A549 (cell line): ENCODE measurements at regions not wholly inside any gene's neighbourhood (a gene's known extent, or its start where the extent isn't known, plus 50 kb on each side); places are given as distances from the start of the nearest gene placed in this dataset.
A peak's percentile ranks its signal among the peaks of the same experiment; 100 is the strongest.

ENCODE experiments used
- ATAC-seq, 2 experiments: fragments of 200-7000 bp in 1 of 2; fragments of >200 bp in 1 of 2; cut with Nextera tagmentation in 1 of 2; cut with Tn5 transposase in 1 of 2; 3 replicates each; pipeline versions ENCODE4 v1.8.0 to v1.9.1; 2018 to 2020; ENCODE audit warnings: mild to moderate bottlenecking in 1 of 2, moderate library complexity in 1 of 2
- CTCF ChIA-PET: fragments of 300-600 bp; sonication (Branson Sonifier 250); formaldehyde crosslinking; extraction: SDS; loops from one replicate; lab custom pipeline; 2021; ENCODE audit warnings: antibody characterized with exemption, inconsistent platforms; lab: Yijun Ruan, JAX
- POLR2A ChIA-PET: fragments of 350-600 bp; formaldehyde crosslinking; extraction: SDS; loops from one replicate; lab custom pipeline; 2021; ENCODE audit warnings: antibody characterized with exemption, inconsistent platforms; lab: Yijun Ruan, JAX
- DNase-seq, 2 experiments: peaks; one replicate each; pipeline versions ENCODE4 v3.0.0 to v3.0.0-alpha.2; 2011 to 2016; ENCODE audit warnings: low read depth in 1 of 2, low spot score in 1 of 2
- FAIRE-seq: peaks from 2 replicates; lab custom pipeline; 2011; peaks lifted over from hg19 to GRCh38; lab: Jason Lieb, UNC
- H3K27ac ChIP-seq, 2 experiments: fragments of >200 bp; sonication (Bioruptor Twin); formaldehyde crosslinking; 3 replicates each; pipeline ENCODE4 v1.5.1; 2016 to 2017
- H3K4me1 ChIP-seq: fragments of >200 bp; sonication (Bioruptor Twin); formaldehyde crosslinking; 3 replicates; pipeline ENCODE4 v1.6.1; 2016
- H3K4me2 ChIP-seq: fragments of >200 bp; sonication (Bioruptor Twin); formaldehyde crosslinking; 3 replicates; pipeline ENCODE4 v1.6.1; 2016
- H3K4me3 ChIP-seq: fragments of >200 bp; sonication (Bioruptor Twin); formaldehyde crosslinking; 3 replicates; pipeline ENCODE4 v1.5.1; 2016
- H3K9me3 ChIP-seq: fragments of >200 bp; sonication (Bioruptor Twin); formaldehyde crosslinking; 3 replicates; pipeline ENCODE4 v1.6.1; 2016
- BHLHE40 ChIP-seq: IDR thresholded peaks from 2 replicates; pipeline ENCODE4 v1.6.1; 2012; ENCODE audit warnings: low read depth, low read length, inconsistent platforms
- CHD2 ChIP-seq: fragments of 150-350 bp; IDR thresholded peaks from 2 replicates; pipeline ENCODE4 v1.6.1; 2014; ENCODE audit warnings: low read length; ENCODE audit not compliant: partially characterized antibody
- CHD4 ChIP-seq: fragments of 200-600 bp; sonication (generic); IDR thresholded peaks from 2 replicates; pipeline ENCODE4 v1.6.1; 2016; ENCODE audit warnings: antibody characterized with exemption, mild to moderate bottlenecking, borderline replicate concordance
- EP300 ChIP-seq, 2 experiments: fragments of >200 bp; sonication (Bioruptor Twin); formaldehyde crosslinking; IDR thresholded peaks; 2 replicates in 1 of 2; 3 replicates in 1 of 2; pipeline ENCODE4 v1.6.1; 2016 to 2017
- FOSL2 ChIP-seq, 2 experiments: fragments of 450-650 bp in 1 of 2; fragments of >200 bp in 1 of 2; sonication (Bioruptor Twin) in 1 of 2; formaldehyde crosslinking; IDR thresholded peaks; 2 replicates each; pipeline versions ENCODE4 v1.5.0 to v1.6.1; 2016 to 2020; ENCODE audit warnings: mild to moderate bottlenecking in 1 of 2, moderate library complexity in 1 of 2
- HDAC2 ChIP-seq: fragments of 200-600 bp; sonication (generic); IDR thresholded peaks from 2 replicates; pipeline ENCODE4 v1.6.1; 2016
- HMGXB4 ChIP-seq: fragments of 250-450 bp; sonication (Bioruptor Pico); IDR thresholded peaks from 2 replicates; pipeline ENCODE4 v1.5.0; 2021; ENCODE audit warnings: mild to moderate bottlenecking, moderate library complexity, borderline replicate concordance
- HOXA7 ChIP-seq: fragments of 250-450 bp; sonication (Bioruptor Pico); IDR thresholded peaks from 2 replicates; pipeline ENCODE4 v1.5.0; 2020; ENCODE audit warnings: mild to moderate bottlenecking, moderate library complexity
- MAX ChIP-seq: IDR thresholded peaks from 2 replicates; pipeline ENCODE4 v1.6.1; 2012
- PHF8 ChIP-seq: fragments of 200-600 bp; sonication (generic); IDR thresholded peaks from 2 replicates; pipeline ENCODE4 v1.6.1; 2016; ENCODE audit warnings: low read depth, mild to moderate bottlenecking, antibody characterized with exemption, moderate library complexity, borderline replicate concordance
- POLR2AphosphoS2 ChIP-seq: conservative IDR thresholded peaks from 2 replicates; pipeline ENCODE4 v1.6.1; 2012; ENCODE audit warnings: low read length, improper control_type of control experiment, inconsistent platforms
- RARB ChIP-seq: fragments of 250-450 bp; sonication (Bioruptor Pico); IDR thresholded peaks from 2 replicates; pipeline ENCODE4 v1.8.0; 2021; ENCODE audit warnings: mild to moderate bottlenecking, moderate library complexity
- RNF2 ChIP-seq: fragments of 200-600 bp; sonication (generic); IDR thresholded peaks from 2 replicates; pipeline ENCODE4 v1.6.1; 2016; ENCODE audit warnings: low read depth, mild to moderate bottlenecking, antibody characterized with exemption, moderate library complexity, borderline replicate concordance
- SREBF2 ChIP-seq: fragments of 450-650 bp; IDR thresholded peaks from 2 replicates; pipeline ENCODE4 v1.6.1; 2014; ENCODE audit warnings: mild to moderate bottlenecking, moderate library complexity
- TFCP2L1 ChIP-seq: fragments of 250-450 bp; sonication (Bioruptor Pico); IDR thresholded peaks from 2 replicates; pipeline ENCODE4 v1.5.0; 2021; ENCODE audit warnings: mild to moderate bottlenecking
- ZNF302 ChIP-seq: fragments of 250-450 bp; sonication (Bioruptor Pico); IDR thresholded peaks from 2 replicates; pipeline ENCODE4 v1.9.0; 2021; ENCODE audit warnings: inconsistent platforms, mild to moderate bottlenecking, moderate library complexity
- WGBS: methylation state at CpG from one replicate; pipeline ENCODE4 v1.1.6; 2017; ENCODE audit errors: missing lambda C conversion rate; 5-methylcytosine and 5-hydroxymethylcytosine counted together
- TF ChIP-seq, protein P1 (sequence below): fragments of 200-600 bp; sonication (generic); IDR thresholded peaks from 2 replicates; pipeline ENCODE4 v1.6.1; 2016; ENCODE audit warnings: antibody characterized with exemption, mild to moderate bottlenecking, moderate library complexity
- TF ChIP-seq, protein P2 (sequence below): fragments of >200 bp; sonication (Bioruptor Twin); formaldehyde crosslinking; IDR thresholded peaks from 3 replicates; pipeline ENCODE4 v1.5.1; 2016
- TF ChIP-seq, protein P3 (sequence below): fragments of >200 bp; sonication (Bioruptor Twin); formaldehyde crosslinking; IDR thresholded peaks from 3 replicates; pipeline ENCODE4 v1.6.1; 2016

GRCh38 chr3:63064209-63064755 lies 189.1 kb upstream of the CADPS start (continued):
- TF ChIP-seq HMGXB4 (CRISPR knock-in tag) (no peak), PHF8 (no peak), POLR2AphosphoS2 (no peak), FOSL2 (IDR thresholded peaks at IDR 0.05) (no peak), FOSL2 (CRISPR knock-in tag; IDR thresholded peaks at IDR 0.05) (no peak)

DNA sequence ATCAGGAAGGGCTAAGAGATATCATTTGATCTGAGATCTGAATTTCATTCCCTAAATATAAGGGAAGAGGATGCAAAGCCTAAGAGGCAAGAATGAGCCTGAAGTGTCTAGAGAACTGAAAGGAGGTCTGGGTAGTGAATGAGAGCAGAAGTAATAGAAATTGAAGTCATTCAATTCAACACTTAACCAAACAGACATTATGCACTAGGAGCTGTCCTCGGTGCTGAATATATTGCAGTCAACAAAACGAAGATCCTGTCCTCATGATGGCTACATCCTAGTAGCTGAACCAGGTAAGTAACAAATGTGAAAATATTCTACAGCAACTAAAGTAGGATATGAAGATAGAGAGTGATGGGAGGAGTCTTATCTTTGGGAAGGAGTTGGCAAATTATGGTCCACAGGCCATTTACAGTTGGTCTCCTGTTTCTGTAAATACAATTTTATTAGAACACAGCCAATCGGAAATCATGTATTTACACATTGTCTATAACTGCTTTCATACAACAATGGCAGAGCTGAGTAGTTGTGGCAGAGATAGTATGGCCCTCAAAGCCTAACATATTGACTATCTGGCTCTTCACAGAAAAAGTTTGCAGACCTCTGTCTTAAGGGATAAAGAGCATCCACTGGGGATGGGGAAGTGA lies 192.9 kb upstream of the CADPS start:
- no peak overlapping the region for H3K27ac ChIP-seq
- 0% methylated on average over 3 of the region's 3 CpGs for WGBS
- DNase-seq: peak in 1 of 2 experiments; percentile 18
- no peaks in the 10 kb centered on the region for H3K4me1 ChIP-seq
- CTCF ChIA-PET: no interaction called here
- no peak for ATAC-seq
- no peaks in the 10 kb centered on the region for H3K9me3 ChIP-seq
- FAIRE-seq: no peak
- no peak overlapping the region for H3K4me3 ChIP-seq
- POLR2A ChIA-PET: no interaction called here
- TF ChIP-seq, protein P1, sequence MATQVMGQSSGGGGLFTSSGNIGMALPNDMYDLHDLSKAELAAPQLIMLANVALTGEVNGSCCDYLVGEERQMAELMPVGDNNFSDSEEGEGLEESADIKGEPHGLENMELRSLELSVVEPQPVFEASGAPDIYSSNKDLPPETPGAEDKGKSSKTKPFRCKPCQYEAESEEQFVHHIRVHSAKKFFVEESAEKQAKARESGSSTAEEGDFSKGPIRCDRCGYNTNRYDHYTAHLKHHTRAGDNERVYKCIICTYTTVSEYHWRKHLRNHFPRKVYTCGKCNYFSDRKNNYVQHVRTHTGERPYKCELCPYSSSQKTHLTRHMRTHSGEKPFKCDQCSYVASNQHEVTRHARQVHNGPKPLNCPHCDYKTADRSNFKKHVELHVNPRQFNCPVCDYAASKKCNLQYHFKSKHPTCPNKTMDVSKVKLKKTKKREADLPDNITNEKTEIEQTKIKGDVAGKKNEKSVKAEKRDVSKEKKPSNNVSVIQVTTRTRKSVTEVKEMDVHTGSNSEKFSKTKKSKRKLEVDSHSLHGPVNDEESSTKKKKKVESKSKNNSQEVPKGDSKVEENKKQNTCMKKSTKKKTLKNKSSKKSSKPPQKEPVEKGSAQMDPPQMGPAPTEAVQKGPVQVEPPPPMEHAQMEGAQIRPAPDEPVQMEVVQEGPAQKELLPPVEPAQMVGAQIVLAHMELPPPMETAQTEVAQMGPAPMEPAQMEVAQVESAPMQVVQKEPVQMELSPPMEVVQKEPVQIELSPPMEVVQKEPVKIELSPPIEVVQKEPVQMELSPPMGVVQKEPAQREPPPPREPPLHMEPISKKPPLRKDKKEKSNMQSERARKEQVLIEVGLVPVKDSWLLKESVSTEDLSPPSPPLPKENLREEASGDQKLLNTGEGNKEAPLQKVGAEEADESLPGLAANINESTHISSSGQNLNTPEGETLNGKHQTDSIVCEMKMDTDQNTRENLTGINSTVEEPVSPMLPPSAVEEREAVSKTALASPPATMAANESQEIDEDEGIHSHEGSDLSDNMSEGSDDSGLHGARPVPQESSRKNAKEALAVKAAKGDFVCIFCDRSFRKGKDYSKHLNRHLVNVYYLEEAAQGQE: peak; percentile 83
- no peak for TF ChIP-seq BHLHE40
- TF ChIP-seq, all 56 proteins: peak for 1
- no peak overlapping the region for H3K4me2 ChIP-seq

DNA sequence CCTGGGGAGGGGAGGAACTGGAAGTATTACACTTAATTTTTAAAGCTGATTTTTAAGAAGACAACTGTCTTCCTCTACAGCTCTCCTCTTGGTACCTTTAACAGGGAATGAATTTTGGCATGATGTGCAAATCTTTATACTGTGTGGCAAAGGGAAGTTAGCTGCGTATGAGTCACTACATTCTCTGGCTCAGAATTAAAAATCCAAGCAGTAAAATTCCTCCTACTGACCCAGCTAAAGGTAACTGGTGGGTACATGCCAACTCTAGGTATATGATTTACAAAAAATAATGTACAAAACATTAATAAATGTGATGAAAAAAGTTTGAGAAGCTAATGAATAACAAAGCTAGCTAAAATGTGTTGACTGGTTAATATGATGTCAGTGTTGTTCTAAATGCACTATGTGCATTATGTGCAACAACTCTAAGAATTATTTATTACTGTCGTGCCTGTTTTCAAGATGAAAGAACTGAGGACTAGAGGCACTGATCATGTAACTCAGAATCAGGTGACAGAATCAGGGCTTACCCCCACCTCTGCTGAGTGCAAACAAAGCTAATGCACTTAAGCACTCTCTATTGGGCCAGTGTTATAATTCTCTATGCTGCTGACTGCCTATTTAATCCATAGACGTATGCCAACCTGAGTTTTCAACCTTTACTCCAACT lies 194.7 kb upstream of the CADPS start:
- Histone ChIP-seq H3K9me3 (no peaks in the 10 kb centered on the region), H3K4me2 (no peak overlapping the region), H3K4me3 (no peak overlapping the region), H3K27ac (no peak overlapping the region), H3K4me1 (no peaks in the 10 kb centered on the region)
- POLR2A ChIA-PET: no interaction called here
- CTCF ChIA-PET: no interaction called here
- no peak for DNase-seq
- FAIRE-seq: no peak
- WGBS: 0% methylated on average over 3 of the region's 3 CpGs
- ATAC-seq: no peak
- TF ChIP-seq RARB (CRISPR knock-in tag): no peak
- no peak for TF ChIP-seq HDAC2
- TF ChIP-seq, protein P1: no peak
- no peak for TF ChIP-seq RNF2
- TF ChIP-seq TFCP2L1: no peak
- TF ChIP-seq, protein P2, sequence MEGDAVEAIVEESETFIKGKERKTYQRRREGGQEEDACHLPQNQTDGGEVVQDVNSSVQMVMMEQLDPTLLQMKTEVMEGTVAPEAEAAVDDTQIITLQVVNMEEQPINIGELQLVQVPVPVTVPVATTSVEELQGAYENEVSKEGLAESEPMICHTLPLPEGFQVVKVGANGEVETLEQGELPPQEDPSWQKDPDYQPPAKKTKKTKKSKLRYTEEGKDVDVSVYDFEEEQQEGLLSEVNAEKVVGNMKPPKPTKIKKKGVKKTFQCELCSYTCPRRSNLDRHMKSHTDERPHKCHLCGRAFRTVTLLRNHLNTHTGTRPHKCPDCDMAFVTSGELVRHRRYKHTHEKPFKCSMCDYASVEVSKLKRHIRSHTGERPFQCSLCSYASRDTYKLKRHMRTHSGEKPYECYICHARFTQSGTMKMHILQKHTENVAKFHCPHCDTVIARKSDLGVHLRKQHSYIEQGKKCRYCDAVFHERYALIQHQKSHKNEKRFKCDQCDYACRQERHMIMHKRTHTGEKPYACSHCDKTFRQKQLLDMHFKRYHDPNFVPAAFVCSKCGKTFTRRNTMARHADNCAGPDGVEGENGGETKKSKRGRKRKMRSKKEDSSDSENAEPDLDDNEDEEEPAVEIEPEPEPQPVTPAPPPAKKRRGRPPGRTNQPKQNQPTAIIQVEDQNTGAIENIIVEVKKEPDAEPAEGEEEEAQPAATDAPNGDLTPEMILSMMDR: no peak
- TF ChIP-seq PHF8: no peak
- no peak for TF ChIP-seq CHD4
- no peak for TF ChIP-seq CHD2
- TF ChIP-seq SREBF2: no peak
- no peak for TF ChIP-seq EP300 (IDR thresholded peaks at IDR 0.05)
- no peak for TF ChIP-seq ZNF302 (CRISPR knock-in tag)
- TF ChIP-seq HOXA7 (CRISPR knock-in tag): no peak
- no peak for TF ChIP-seq MAX
- TF ChIP-seq, protein P3, sequence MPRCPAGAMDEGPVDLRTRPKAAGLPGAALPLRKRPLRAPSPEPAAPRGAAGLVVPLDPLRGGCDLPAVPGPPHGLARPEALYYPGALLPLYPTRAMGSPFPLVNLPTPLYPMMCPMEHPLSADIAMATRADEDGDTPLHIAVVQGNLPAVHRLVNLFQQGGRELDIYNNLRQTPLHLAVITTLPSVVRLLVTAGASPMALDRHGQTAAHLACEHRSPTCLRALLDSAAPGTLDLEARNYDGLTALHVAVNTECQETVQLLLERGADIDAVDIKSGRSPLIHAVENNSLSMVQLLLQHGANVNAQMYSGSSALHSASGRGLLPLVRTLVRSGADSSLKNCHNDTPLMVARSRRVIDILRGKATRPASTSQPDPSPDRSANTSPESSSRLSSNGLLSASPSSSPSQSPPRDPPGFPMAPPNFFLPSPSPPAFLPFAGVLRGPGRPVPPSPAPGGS: no peak
